H1 (cell line): ENCODE measurements at regions not wholly inside any gene's neighbourhood (a gene's known extent, or its start where the extent isn't known, plus 50 kb on each side); places are given as distances from the start of the nearest gene placed in this dataset.

ENCODE experiments used
- CBX8 ChIP-seq: fragments of 300-800, 300-1000 bp; sonication (generic); IDR thresholded peaks from 2 replicates; pipeline ENCODE4 v1.7.1; 2016; ENCODE audit warnings: low read depth, low read length, borderline replicate concordance
- CHD2 ChIP-seq: IDR thresholded peaks from 2 replicates; pipeline ENCODE4 v1.6.1; 2012; ENCODE audit warnings: low read length, improper control_type of control experiment
- JUN ChIP-seq: IDR thresholded peaks from 2 replicates; pipeline ENCODE4 v1.6.1; 2011; ENCODE audit warnings: low read depth, mild to moderate bottlenecking, improper control_type of control experiment, low read length
- NANOG ChIP-seq: IDR thresholded peaks from 2 replicates; pipeline ENCODE4 v1.6.1; 2011; ENCODE audit warnings: low read length, low read depth, mild to moderate bottlenecking, inconsistent platforms; ENCODE audit not compliant: insufficient read depth, poor library complexity, severe bottlenecking
- POLR2A ChIP-seq, 2 experiments: IDR thresholded peaks; 1 replicate in 1 of 2; 2 replicates in 1 of 2; pipeline ENCODE4 v1.6.1; 2011; ENCODE audit warnings: low read depth in 2 of 2, low read length in 2 of 2, mild to moderate bottlenecking in 2 of 2; ENCODE audit errors: control extremely low read depth in 1 of 2
- POLR2AphosphoS5 ChIP-seq: IDR thresholded peaks from 2 replicates; pipeline ENCODE4 v1.6.1; 2011; ENCODE audit warnings: low read depth, low read length
- SIRT6 ChIP-seq: IDR thresholded peaks from one replicate; pipeline ENCODE4 v1.7.1; 2012; ENCODE audit warnings: low read length, inconsistent platforms
- SP4 ChIP-seq: IDR thresholded peaks from 2 replicates; pipeline ENCODE4 v1.6.1; 2012; ENCODE audit warnings: low read length, inconsistent platforms
- SUZ12 ChIP-seq: fragments of 200-600 bp; sonication (generic); IDR thresholded peaks from 2 replicates; pipeline ENCODE4 v1.6.1; 2012; ENCODE audit warnings: mild to moderate bottlenecking, inconsistent platforms, low read length, moderate library complexity, mixed read lengths
- TAF7 ChIP-seq: optimal IDR thresholded peaks from 2 replicates; pipeline ENCODE3; 2011; ENCODE audit warnings: low read depth, mild to moderate bottlenecking, inconsistent platforms, low read length, moderate library complexity, borderline replicate concordance
- TF ChIP-seq, protein P1 (sequence below), 3 experiments: IDR thresholded peaks; 1 replicate in 2 of 3; 2 replicates in 1 of 3; pipeline versions ENCODE4 v1.5.1 to v1.6.1; 2011; ENCODE audit warnings: low read length in 3 of 3, mild to moderate bottlenecking in 3 of 3, inconsistent platforms in 2 of 3, low read depth in 1 of 3, moderate library complexity in 1 of 3; ENCODE audit not compliant: insufficient read depth in 1 of 3; ENCODE audit errors: control extremely low read depth in 1 of 3
- TF ChIP-seq, protein P2 (sequence below): fragments of 300-600 bp; sonication (generic); IDR thresholded peaks from 2 replicates; pipeline ENCODE4 v1.7.1; 2012; ENCODE audit warnings: low read length, moderate library complexity, mild to moderate bottlenecking, inconsistent platforms; ENCODE audit not compliant: insufficient replicate concordance

DNA sequence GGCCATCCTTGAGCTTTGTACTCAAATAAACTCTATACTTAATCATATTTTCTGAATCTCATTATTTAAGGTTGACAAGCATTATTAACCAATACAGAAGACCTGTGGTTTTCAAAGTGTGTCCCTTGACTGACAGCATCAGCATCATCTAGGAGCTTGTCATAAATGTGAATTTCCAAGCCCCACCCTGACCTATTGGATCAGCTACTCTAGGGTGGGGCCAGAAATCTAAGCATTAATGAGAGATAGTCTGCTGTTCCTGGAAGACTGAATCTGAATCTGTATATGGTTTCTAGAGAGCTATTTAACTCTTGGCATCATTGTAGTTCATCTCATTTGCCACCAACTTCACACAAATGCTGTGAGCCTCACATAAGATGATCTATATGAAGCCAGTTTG, 86.6 kb downstream of the CD8B2 start:
- no peak for TF ChIP-seq POLR2A (IDR thresholded peaks at IDR 0.05; ENCODE audit: control extremely low read depth in 1 of 2, low read depth in 2 of 2, low read length in 2 of 2)
- TF ChIP-seq, protein P1, sequence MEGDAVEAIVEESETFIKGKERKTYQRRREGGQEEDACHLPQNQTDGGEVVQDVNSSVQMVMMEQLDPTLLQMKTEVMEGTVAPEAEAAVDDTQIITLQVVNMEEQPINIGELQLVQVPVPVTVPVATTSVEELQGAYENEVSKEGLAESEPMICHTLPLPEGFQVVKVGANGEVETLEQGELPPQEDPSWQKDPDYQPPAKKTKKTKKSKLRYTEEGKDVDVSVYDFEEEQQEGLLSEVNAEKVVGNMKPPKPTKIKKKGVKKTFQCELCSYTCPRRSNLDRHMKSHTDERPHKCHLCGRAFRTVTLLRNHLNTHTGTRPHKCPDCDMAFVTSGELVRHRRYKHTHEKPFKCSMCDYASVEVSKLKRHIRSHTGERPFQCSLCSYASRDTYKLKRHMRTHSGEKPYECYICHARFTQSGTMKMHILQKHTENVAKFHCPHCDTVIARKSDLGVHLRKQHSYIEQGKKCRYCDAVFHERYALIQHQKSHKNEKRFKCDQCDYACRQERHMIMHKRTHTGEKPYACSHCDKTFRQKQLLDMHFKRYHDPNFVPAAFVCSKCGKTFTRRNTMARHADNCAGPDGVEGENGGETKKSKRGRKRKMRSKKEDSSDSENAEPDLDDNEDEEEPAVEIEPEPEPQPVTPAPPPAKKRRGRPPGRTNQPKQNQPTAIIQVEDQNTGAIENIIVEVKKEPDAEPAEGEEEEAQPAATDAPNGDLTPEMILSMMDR (IDR thresholded peaks at IDR 0.05; ENCODE audit: control extremely low read depth in 1 of 3, insufficient read depth in 1 of 3, low read depth in 1 of 3, low read length in 3 of 3), result no peak
- TF ChIP-seq SUZ12, result no peak
- no peak for TF ChIP-seq POLR2AphosphoS5
- TF ChIP-seq SIRT6, result no peak
- TF ChIP-seq JUN, result no peak
- no peak for TF ChIP-seq NANOG
- TF ChIP-seq, protein P2, sequence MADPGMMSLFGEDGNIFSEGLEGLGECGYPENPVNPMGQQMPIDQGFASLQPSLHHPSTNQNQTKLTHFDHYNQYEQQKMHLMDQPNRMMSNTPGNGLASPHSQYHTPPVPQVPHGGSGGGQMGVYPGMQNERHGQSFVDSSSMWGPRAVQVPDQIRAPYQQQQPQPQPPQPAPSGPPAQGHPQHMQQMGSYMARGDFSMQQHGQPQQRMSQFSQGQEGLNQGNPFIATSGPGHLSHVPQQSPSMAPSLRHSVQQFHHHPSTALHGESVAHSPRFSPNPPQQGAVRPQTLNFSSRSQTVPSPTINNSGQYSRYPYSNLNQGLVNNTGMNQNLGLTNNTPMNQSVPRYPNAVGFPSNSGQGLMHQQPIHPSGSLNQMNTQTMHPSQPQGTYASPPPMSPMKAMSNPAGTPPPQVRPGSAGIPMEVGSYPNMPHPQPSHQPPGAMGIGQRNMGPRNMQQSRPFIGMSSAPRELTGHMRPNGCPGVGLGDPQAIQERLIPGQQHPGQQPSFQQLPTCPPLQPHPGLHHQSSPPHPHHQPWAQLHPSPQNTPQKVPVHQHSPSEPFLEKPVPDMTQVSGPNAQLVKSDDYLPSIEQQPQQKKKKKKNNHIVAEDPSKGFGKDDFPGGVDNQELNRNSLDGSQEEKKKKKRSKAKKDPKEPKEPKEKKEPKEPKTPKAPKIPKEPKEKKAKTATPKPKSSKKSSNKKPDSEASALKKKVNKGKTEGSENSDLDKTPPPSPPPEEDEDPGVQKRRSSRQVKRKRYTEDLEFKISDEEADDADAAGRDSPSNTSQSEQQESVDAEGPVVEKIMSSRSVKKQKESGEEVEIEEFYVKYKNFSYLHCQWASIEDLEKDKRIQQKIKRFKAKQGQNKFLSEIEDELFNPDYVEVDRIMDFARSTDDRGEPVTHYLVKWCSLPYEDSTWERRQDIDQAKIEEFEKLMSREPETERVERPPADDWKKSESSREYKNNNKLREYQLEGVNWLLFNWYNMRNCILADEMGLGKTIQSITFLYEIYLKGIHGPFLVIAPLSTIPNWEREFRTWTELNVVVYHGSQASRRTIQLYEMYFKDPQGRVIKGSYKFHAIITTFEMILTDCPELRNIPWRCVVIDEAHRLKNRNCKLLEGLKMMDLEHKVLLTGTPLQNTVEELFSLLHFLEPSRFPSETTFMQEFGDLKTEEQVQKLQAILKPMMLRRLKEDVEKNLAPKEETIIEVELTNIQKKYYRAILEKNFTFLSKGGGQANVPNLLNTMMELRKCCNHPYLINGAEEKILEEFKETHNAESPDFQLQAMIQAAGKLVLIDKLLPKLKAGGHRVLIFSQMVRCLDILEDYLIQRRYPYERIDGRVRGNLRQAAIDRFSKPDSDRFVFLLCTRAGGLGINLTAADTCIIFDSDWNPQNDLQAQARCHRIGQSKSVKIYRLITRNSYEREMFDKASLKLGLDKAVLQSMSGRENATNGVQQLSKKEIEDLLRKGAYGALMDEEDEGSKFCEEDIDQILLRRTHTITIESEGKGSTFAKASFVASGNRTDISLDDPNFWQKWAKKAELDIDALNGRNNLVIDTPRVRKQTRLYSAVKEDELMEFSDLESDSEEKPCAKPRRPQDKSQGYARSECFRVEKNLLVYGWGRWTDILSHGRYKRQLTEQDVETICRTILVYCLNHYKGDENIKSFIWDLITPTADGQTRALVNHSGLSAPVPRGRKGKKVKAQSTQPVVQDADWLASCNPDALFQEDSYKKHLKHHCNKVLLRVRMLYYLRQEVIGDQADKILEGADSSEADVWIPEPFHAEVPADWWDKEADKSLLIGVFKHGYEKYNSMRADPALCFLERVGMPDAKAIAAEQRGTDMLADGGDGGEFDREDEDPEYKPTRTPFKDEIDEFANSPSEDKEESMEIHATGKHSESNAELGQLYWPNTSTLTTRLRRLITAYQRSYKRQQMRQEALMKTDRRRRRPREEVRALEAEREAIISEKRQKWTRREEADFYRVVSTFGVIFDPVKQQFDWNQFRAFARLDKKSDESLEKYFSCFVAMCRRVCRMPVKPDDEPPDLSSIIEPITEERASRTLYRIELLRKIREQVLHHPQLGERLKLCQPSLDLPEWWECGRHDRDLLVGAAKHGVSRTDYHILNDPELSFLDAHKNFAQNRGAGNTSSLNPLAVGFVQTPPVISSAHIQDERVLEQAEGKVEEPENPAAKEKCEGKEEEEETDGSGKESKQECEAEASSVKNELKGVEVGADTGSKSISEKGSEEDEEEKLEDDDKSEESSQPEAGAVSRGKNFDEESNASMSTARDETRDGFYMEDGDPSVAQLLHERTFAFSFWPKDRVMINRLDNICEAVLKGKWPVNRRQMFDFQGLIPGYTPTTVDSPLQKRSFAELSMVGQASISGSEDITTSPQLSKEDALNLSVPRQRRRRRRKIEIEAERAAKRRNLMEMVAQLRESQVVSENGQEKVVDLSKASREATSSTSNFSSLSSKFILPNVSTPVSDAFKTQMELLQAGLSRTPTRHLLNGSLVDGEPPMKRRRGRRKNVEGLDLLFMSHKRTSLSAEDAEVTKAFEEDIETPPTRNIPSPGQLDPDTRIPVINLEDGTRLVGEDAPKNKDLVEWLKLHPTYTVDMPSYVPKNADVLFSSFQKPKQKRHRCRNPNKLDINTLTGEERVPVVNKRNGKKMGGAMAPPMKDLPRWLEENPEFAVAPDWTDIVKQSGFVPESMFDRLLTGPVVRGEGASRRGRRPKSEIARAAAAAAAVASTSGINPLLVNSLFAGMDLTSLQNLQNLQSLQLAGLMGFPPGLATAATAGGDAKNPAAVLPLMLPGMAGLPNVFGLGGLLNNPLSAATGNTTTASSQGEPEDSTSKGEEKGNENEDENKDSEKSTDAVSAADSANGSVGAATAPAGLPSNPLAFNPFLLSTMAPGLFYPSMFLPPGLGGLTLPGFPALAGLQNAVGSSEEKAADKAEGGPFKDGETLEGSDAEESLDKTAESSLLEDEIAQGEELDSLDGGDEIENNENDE, result no peak
- no peak for TF ChIP-seq SP4
- no peak for TF ChIP-seq CBX8
- no peak for TF ChIP-seq TAF7
- no peak for TF ChIP-seq CHD2
